HG02870 (cell line): ENCODE measurements at regions not wholly inside any gene's neighbourhood (a gene's known extent, or its start where the extent isn't known, plus 50 kb on each side); places are given as distances from the start of the nearest gene placed in this dataset.
"Not testable (repeated sequence)": the region's sequence is repeated elsewhere in the genome, so short reads cannot be mapped to it uniquely, and the experiment has no call there.

Source experiments
- ATAC-seq: cut with Tn5 transposase; IDR thresholded peaks from one replicate; pipeline ENCODE4 v1.9.1; 2021; ENCODE audit warnings: mild to moderate bottlenecking, moderate library complexity; ENCODE audit not compliant: unreplicated experiment

DNA sequence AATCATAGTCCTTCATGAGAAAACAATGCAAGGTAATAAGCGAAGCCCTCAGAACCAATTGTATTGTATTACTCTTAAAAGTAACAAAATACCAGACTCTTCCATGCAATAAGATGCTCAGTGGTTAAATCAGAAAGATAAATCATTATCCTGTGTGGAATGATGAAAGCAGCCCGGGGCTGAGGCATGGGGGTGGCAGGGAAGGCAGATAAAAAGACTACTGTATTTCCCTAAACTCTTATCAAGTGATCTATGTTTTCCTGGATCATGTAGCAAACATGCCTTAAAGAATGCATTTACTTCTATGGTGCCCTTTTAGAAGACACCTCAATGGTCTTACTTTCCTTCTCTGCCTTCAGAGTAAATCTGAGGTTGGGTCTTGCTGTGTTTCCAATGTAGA lies 105.6 kb upstream of the DAPK1 start:
- no peak for ATAC-seq

DNA sequence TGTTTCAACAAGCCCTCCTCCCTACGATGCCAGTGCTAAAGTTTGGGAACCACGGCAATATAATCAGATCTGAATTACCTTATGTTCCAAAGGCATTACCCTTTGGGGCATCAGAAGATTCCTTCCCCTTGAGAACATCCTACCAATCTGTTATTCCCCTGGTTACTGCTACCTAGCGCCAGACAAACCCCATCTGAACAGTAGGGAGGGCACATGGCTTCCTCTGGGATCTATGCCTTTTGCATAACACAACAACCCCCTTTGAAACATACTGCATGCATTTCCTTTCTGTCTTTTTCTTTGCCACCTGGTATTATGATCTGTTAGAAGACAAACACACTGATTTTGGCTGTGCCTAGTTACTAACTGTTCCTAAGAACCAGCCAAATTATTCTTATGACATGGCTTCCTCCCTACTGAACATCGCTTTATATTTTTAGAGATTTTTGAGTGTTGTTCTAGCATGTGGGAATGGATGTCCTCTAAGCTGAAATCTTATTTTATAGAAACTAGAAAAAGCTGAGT lies 103.9 kb upstream of the DAPK1 start:
- no peak for ATAC-seq

DNA sequence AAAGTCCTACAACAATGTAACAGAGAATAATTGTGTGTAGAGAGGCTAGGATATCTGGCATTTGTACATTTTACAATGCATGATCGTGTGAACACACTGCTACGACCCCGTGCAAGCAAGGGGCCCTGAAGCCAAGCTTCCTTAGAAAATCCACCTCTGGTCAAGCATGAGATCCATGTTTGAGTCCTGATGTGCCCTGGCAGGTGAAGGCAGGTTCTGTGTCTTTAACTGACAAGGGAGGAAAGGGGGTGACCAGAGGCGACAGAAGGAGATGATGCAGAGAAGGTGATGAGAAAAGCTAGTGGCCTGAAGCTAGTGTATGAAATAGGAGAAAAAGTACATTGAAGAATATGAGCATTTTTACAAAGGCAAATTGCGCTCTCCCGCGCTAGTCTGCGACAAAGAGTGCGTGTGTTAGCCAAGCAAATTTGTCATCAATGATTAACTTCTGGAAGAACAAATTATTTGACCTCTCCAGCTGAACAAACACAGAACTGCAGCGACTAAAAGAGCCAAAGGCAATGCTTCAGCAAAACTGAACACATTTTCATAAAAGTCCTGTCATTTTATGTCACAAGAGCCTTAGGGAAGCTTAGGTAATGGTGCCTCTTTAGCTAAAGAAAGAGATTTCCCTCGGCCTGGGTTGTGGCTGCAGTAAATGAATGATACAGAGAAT lies 101.7 kb upstream of the DAPK1 start:
- ATAC-seq: no peak

DNA sequence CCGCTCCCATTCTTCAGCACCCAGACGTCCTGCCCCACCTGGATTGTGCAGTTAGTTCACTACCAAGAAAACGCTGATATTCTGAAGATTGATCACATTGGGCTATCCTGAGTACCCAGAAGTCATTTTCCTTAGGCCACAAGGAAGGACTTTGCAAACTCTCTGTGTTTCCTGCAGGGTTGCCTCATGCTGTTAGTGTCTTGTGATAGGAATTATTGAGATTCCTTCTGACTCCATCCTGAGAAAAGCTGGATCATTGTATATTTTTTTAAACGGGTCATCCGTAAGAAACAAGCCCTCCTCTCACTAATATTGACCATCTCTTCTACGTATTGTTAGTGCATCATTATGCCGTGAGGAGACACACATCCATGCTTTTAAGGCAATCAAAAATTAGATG lies 96.0 kb upstream of the DAPK1 start:
- no peak for ATAC-seq

DNA sequence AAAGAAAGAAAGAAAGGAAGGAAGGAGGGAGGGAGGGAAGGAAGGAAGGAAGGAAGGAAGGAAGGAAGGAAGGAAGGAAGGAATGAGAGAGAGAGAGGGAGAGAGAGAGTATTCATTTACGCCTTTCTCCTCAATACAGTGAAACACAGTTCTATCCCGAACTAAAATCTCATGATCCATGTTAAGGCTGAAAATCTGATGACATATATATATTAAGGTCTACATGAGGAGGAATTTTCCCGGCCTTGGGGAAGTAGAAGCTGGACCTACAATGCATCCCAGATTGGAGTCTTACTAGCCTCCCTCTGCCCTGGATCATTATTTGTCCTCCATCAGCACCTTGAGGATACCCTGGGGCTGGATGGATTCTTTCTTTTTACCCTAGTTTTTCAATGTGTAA lies 95.1 kb upstream of the DAPK1 start:
- no peak for ATAC-seq

DNA sequence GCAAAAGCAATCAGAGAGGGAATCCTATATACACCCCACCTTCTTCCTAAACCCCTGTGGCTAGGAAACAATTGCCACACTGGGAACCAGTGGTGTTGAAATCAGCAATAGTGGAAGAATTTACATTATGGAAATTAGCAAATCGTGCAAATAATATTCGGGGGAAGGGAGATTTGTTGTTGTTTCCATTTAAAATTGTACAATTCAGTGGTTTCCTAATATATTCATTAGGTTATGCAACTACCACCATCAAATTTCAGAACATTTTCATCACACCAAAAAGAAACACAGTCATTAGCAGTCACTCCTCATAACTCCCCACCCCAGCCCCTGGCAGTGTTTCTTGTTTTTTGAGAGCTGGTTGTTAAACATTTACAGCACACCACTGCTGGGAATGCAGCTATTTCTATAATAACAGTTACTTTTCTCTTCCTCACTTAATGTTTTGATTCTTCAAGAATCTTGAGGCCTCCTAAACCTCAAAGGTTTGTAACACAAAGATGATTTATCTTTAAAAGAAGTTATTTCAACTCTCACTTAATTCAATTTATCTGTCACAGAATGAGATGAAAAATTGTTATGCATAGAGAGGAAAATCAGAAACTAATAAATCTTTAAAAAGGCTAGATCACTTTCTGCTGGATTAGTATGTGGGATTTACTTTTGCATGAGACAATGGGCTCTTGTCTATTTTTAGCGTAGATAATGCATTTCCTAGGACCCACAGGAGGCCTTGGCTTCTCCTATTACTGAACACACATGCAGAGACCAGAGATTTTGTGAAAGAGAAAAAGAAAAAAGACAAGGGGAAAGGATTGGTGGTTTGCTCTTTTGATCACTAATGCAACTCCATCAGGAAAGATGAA lies 91.8 kb upstream of the DAPK1 start:
- no peak for ATAC-seq

DNA sequence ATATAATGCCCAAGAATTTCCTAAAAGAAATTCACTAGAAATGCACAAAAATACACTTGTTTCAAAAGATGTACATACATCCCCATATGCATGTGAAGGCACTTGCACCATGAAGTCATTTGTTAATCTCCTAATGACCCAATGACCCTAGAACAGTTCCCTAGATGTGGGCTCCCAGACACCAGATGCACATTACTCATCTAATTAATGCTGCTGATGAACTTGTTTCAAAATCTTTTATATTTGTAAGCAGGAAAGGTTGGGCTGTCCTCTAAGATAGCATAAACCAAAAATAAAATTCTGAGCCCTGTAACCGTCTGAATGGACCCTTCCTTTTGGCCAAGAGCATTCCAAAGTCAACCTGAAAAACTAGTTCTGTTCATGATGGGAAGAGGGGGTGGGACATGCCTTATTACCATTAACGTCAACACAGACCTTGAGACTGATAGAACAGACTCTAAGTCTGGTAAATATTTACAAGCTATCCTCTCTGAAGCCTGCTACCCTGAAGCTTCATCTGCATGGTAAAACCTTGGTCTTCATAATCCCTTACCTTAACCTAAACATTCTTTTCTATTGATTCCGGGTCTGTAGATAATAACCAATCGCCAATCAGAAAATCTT lies 91.0 kb upstream of the DAPK1 start:
- ATAC-seq: no peak

DNA sequence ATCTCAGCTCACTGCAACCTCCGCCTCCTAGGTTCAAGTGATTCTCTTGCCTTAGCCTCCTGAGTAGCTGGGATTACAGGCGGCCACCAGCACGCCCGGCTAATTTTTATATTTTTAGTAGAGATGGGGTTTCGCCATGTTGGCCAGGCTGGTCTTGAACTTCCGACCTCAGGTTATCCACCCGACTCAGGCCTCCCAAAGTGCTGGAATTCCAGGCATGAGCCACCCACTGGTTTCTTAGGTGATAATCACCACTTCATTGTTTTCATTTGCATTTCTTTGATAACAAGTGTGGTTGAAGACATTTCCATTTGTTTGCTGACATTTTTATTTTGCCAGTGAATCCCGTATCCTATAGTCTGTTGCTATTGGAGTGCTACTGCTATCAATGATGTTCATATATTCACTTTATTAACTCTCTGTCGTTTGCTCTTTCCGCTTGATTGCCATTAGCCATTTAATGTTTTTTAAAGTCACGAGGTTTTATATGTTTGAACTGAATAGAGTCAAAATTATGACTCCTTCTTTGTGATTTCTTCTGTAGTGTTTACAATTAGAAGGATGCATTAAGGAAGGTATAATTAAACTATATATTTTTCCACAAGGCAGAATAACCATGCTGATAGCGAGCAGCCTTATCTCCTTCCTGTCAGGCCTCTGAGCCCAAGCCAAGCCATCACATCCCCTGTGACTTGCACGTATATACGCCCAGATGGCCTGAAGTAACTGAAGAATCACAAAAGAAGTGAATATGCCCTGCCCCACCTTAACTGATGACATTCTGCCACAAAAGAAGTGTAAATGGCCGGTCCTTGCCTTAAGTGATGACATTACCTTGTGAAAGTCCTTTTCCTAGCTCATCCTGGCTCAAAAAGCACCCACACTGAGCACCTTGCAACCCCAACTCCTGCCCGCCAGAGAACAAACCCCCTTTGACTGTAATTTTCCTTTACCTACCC lies 87.3 kb upstream of the DAPK1 start:
- not testable (repeated sequence) for ATAC-seq

DNA sequence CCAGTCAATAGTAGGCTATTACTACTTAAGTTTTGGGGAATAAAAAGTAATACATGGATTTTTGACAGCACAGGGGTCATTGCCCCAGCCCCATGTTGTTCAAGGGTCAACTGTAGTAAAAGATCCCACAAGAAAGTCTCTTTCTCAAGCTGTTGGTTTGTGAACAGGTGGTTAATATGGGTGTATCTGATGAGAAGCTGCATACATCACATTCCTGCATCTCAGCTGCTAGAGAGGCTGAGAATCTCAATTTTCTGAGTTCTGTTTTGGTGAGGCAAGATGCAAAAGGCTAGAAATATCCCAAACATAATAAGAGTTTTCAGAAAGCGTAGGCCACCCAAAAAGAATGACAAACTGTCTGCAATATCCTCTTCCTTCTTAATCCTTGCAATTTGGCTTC lies 76.8 kb upstream of the DAPK1 start:
- ATAC-seq: no peak

DNA sequence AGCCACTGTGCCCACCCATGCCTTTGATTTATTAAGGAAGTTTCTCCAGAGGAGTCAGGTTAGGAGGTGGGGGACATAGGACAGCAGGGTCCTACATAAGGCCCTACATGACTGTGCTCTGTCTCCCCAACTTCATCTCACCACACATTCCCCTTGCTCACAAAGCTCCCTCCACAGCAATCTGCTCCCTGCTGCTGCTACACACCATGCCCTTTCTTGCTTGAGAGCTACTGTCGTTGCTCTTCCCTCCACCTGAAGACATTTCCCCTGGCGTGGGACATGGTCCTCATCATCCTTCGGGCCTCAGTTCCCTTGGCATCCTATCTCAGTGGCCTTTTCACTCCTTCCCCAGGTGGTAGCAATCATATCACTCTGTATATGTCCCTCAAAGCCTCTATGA lies 75.9 kb upstream of the DAPK1 start:
- no peak for ATAC-seq

DNA sequence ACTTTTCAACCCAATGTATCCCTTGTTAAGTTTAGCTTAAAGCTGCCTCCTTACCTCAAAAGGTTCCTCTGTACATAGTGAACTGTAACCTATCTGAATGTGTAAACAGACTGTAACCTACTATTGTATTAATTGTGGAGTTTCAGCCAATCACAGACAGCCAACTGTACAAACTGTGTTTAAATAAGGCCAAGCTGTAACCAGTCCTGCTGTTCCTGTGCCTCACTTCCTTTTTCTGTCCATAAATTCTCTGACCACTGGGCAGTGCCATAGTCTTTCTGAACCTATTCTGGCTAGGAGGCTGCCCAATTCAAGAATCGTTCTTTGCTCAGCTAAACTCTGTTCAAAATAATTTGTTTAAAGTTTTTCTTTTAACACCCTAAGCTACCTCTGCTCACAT lies 74.7 kb upstream of the DAPK1 start:
- no peak for ATAC-seq

DNA sequence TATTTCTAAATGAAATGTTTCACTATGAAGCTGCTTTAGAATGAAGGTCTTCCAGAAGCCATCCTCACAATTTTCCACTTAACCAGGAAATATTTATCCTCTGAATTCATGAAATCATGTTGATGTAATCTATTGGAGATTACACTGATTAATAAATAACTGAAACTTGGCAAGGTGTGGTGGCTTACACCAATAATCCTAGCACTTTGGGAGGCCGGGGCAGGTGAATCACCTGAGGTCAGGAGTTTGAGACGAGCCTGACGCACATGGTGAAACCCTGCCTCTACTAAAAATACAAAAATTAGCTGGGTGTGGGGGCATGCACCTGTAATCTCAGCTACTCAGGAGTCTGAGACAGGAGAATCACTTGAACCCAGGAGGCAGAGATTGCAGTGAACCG lies 73.8 kb upstream of the DAPK1 start:
- not testable (repeated sequence) for ATAC-seq

DNA sequence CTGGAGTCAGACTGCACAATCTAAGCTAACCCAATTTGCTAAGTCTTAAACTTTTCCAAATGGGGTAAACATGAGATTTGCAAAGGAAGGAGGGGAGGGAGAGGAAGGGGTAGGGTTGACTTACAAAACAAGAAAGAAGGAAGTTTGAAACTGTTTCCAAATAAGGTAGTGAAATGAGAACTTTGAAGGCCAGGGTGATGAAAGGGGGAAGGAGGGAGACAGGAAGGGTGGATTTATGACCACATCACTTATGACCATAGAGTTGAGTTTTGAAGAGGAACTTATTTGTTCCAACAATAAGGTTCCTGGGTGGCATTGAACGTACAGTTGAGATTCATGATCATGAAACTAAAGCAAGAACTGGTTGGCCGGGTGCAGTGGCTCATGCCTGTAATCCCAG lies 72.5 kb upstream of the DAPK1 start:
- ATAC-seq: no peak

DNA sequence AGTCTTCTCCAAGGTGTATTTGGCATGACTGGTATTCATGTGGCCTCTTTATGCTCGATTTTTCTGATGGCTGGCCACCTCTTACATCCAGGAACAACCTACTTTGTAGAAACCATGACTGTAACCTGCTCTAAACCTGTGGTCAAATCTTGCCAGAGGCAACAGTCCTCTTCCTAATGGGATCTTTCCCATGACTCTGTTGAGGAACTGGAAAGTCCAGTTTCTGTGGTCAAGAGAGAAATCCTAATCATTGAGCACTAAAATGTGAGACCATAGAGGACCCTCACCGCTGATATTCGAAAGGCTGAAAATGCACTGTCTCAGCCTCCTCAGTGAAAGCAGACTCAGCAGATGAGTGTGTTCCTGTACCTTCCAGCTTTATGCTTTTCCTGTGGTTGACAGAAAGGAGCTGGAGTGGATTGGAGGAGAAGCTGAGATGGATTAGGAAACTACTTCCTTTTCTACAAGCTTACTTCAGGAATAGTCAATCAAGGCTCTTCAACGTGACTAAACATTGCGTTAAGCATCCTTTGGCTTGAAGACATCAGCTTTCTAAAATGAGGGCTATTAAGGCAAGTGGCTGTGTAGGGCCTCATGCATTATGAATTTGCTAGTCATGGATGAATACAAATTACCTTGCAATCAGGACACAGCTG lies 69.7 kb upstream of the DAPK1 start:
- ATAC-seq: no peak

DNA sequence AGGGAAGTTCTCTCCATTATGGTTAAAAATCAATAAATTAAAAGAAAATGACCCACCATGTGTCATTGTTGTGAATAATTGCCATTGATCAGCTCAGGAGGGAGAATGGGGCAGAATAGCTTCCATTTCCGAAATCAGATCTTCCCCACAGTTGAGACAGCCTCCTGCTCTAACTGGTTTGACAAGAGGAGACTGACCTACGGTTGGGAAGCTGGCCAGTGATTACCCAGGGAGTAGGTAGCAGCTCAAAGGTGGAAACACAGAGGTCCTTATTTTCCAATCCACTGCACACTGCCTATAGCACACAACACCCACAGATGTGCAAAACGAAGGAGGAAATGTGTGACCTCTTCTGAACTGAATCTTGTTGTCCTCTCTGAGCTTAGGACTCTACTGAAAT lies 69.0 kb upstream of the DAPK1 start:
- no peak for ATAC-seq

DNA sequence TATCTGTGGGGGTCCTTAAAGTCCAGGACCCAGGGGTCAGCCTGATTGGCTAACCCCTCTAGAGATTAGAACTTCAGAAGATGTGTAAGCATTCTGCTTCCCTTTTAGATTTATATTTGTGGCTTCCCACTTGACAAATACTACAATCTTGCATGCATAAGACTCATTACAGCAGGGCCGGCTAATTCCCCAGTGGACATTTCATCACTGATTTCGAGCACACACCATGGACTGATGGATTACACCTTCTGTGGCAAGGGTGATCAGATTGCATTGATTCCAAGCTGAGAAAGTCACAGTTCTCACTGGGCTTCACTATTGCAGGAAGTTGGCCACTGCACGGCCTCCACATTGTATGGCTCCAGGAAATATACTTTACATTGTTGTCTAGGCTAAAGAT lies 65.8 kb upstream of the DAPK1 start:
- ATAC-seq: no peak

DNA sequence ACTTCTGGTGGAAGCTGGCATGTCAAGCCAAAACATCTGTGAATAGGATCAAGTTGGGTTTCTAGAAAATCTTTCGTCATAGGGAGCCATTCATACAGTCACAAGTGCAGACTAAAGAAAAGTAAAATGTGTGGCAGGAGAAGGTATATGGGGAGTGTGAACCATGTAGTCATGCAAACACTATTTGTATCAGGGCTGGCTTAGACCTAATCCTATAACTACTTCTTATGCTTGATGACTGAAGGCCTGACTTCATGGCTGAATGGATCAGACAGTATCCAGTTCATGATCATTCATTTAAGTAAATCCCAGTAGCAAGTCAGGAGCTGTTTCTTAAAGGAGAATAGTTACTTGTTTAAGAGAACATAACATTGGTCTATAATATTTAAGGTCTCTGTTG lies 63.8 kb upstream of the DAPK1 start:
- ATAC-seq: no peak

DNA sequence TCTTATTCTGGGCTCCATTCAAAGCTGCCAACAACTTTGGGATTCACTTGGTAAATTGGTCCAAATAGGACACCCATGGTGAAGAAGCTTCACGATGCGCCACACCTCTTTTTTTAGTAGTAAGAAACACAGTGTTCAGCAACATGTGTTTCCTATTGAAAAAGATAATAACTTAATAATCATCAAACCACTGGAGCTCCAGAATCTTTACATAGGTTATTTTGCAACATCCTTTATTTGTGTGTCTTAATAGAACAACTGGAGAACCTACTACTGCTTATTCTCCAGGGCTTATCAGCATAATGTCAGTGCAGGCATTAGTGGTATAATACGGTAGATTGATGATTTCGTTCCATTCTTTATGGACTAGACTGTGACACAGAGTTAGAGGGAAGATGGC lies 63.3 kb upstream of the DAPK1 start:
- no peak for ATAC-seq

DNA sequence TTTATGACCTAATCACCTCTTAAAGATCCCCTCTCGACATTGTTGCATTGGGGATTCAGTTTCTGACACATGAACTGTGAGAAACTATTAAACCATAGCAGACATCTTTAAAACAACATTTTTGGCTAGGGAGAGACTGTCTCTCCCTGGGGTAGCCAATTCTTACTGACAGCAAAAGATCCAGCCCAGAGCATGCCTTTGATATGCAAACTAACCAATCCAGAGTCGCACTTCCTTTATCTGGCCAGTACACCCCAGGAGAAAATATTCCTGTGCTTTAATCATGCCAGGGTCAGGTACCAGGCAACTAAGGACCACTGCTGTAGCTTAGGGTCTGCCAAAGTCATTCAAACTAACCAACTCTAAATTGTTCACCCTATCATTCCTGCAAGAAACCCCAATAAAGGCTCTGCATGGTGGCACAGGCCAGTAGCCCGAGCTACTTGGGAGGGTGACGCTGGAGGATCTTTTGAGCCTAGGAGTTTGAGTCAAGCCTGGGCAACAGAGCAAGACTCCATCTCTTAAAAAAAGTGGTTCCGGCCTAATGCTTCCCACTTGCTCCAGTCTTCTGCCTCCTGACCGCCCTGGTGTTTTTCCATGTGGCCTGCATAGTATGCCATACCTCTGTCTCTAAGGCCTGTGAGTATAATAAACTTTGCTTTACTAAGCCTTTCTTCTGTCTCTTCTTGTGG lies 62.3 kb upstream of the DAPK1 start:
- no peak for ATAC-seq

DNA sequence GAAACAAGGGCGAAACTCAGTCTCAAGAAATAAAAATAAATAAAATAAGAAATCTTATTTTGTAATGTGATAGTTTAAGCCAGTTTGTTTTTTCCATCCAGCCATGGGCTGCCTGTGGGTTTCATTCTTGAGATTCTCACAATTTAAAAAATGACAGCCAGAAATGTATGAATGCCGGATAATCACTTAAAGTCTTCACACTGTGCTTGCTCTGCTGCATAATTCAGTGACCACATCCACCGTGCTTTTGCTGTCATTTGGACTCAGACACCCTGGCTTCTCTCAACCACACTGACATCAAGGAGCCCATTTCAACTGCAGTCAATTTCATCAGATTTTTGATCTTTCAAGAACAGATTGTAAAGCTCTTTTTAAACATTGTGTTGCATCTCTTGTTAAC lies 61.0 kb upstream of the DAPK1 start:
- ATAC-seq: no peak
